Lung (tissue), 11 donors: ENCODE measurements at regions not wholly inside any gene's neighbourhood (a gene's known extent, or its start where the extent isn't known, plus 50 kb on each side); places are given as distances from the start of the nearest gene placed in this dataset.

ENCODE experiments used
- ATAC-seq: fragments of 200-7000 bp; cut with Tn5 transposase; one replicate; pipeline ENCODE4 v1.9.1; 2020; ENCODE audit warnings: moderate number of reproducible peaks; ENCODE audit not compliant: insufficient read depth, low FRiP score
- DNase-seq, 3 donors: peaks; one replicate each; pipeline ENCODE4 v3.0.0-alpha.2; 2013 to 2017
- H3K27ac ChIP-seq, 2 donors: one replicate each; pipeline ENCODE4 v1.5.1; 2013; ENCODE audit warnings: mild to moderate bottlenecking in 2 of 2, moderate library complexity in 2 of 2, control low read depth in 1 of 2, inconsistent platforms in 1 of 2, low read depth in 1 of 2, low read length in 1 of 2
- H3K27me3 ChIP-seq, 3 donors: one replicate each; pipeline ENCODE4 v1.5.1; 2013; ENCODE audit warnings: low read length in 2 of 3; ENCODE audit not compliant: control insufficient read depth in 3 of 3, insufficient read depth in 3 of 3
- H3K36me3 ChIP-seq, 4 donors: one replicate each; pipeline ENCODE4 v1.5.1; 2013; ENCODE audit warnings: low read length in 4 of 4, mild to moderate bottlenecking in 1 of 4, moderate library complexity in 1 of 4; ENCODE audit not compliant: control insufficient read depth in 4 of 4, insufficient read depth in 4 of 4
- H3K4me1 ChIP-seq, 5 donors: one replicate each; pipeline ENCODE4 v1.5.1; 2013; ENCODE audit warnings: low read length in 5 of 5, mild to moderate bottlenecking in 2 of 5, moderate library complexity in 1 of 5; ENCODE audit not compliant: control insufficient read depth in 5 of 5, insufficient read depth in 5 of 5
- H3K4me3 ChIP-seq: one replicate; pipeline ENCODE4 v1.5.1; 2013; ENCODE audit warnings: mild to moderate bottlenecking, control low read depth, moderate library complexity
- H3K9ac ChIP-seq, 2 donors: one replicate each; pipeline ENCODE4 v1.5.1; 2013; ENCODE audit warnings: low read length in 2 of 2, control low read depth in 1 of 2; ENCODE audit not compliant: insufficient read depth in 1 of 2
- H3K9me3 ChIP-seq, 4 donors: one replicate each; pipeline ENCODE4 v1.5.1; 2013; ENCODE audit warnings: low read length in 3 of 4, mild to moderate bottlenecking in 1 of 4, moderate library complexity in 1 of 4; ENCODE audit not compliant: control insufficient read depth in 4 of 4, insufficient read depth in 3 of 4
- WGBS, 2 donors: extraction: QIAGEN DNeasy Blood & Tissue Kit; methylation state at CpG; one replicate each; pipeline ENCODE4 v1.1.7; 2013; 5-methylcytosine and 5-hydroxymethylcytosine counted together
- TF ChIP-seq, protein P1 (sequence below): IDR thresholded peaks from 2 replicates; pipeline ENCODE4 v1.5.1; 2012; ENCODE audit warnings: mild to moderate bottlenecking; ENCODE audit errors: control extremely low read depth, extremely low read depth
- donor health status: control.
- donor health status: control.
- donor health status: Bipolar disorder and iron deficiency.
- donor health status: healthy.
- donor health status: DM: yes; HTN: yes; CAD: no.

DNA sequence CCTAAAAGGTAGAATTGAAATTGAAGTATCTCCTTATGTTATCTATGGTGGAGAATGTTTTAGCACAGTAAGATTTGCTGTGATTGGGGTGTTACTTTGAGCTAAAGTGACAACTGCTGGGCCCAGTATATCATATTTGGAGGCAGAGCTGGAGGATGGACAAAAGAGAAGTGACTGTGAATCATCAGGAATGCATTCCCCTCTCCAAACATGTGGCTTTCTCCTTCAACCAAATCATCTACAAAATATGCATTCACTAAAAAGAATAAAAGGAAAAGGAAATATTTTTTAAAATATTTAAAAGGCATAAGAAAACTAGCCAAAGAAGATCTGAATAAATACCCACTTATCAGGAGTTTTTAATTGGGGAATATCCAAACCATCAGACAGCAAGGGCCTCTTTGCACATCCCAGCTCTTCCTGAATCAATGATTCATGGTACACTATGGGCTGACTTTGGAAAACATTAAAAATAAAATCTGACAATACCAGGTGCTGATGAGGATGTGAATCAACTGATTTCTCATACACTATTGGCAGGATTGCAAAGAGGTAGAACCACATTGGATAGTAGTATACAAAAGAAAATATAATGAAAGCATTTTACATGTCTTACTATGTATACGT lies 671.7 kb upstream of the NR3C2 start:
- Histone ChIP-seq H3K4me3 (no peak overlapping the region), H3K9me3 (no peaks in the 10 kb centered on the region), H3K4me1 (no peaks in the 10 kb centered on the region), H3K36me3 (no peaks in the 10 kb centered on the region), H3K9ac (no peak overlapping the region), H3K27me3 (no peaks in the 10 kb centered on the region), H3K27ac (no peak overlapping the region)
- TF ChIP-seq, protein P1, sequence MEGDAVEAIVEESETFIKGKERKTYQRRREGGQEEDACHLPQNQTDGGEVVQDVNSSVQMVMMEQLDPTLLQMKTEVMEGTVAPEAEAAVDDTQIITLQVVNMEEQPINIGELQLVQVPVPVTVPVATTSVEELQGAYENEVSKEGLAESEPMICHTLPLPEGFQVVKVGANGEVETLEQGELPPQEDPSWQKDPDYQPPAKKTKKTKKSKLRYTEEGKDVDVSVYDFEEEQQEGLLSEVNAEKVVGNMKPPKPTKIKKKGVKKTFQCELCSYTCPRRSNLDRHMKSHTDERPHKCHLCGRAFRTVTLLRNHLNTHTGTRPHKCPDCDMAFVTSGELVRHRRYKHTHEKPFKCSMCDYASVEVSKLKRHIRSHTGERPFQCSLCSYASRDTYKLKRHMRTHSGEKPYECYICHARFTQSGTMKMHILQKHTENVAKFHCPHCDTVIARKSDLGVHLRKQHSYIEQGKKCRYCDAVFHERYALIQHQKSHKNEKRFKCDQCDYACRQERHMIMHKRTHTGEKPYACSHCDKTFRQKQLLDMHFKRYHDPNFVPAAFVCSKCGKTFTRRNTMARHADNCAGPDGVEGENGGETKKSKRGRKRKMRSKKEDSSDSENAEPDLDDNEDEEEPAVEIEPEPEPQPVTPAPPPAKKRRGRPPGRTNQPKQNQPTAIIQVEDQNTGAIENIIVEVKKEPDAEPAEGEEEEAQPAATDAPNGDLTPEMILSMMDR: no peak
- WGBS, 2 donors: 90 to 96% methylated on average over 1 of the region's 1 CpG
- no peak for ATAC-seq
- no peak for DNase-seq

DNA sequence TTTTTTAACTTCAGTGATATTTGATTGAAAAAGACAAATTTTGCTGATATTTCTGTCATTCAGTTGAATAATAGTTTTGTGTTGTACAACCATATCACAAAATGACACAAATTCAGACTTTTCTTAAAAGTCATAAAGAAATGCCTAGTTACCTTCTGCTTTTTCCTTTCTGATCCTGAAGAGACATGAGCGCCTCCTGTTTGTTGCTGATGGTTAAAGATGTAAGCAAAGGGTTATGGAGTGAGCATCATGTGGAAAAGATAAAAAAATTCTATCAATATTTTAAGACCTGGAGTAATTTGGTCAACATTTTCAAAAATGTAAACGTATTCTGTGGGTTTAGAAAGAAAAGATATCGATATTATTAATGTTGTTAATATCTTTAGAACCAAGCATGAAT lies 669.9 kb upstream of the NR3C2 start:
- Histone ChIP-seq H3K36me3 (no peaks in the 10 kb centered on the region), H3K9ac (no peak overlapping the region), H3K27me3 (no peaks in the 10 kb centered on the region), H3K4me3 (no peak overlapping the region), H3K4me1 (no peaks in the 10 kb centered on the region), H3K27ac (no peak overlapping the region), H3K9me3 (no peaks in the 10 kb centered on the region)
- DNase-seq: no peak
- no peak for ATAC-seq
- TF ChIP-seq, protein P1: no peak
- WGBS, 2 donors: 64 to 86% methylated on average over 3 of the region's 3 CpGs

- Histone ChIP-seq H3K9me3 (no peaks in the 10 kb centered on the region), H3K27me3 (no peaks in the 10 kb centered on the region), H3K36me3 (no peaks in the 10 kb centered on the region), H3K9ac (no peak overlapping the region), H3K27ac (no peak overlapping the region), H3K4me3 (no peak overlapping the region), H3K4me1 (no peaks in the 10 kb centered on the region)
- TF ChIP-seq, protein P1: no peak
- DNase-seq (no peak), ATAC-seq (no peak)
- WGBS, 2 donors: 72 to 81% methylated on average over 3 of the region's 3 CpGs
Measured at GRCh38 chr4:149110481-149110880, 668.3 kb upstream of the NR3C2 start.

DNA sequence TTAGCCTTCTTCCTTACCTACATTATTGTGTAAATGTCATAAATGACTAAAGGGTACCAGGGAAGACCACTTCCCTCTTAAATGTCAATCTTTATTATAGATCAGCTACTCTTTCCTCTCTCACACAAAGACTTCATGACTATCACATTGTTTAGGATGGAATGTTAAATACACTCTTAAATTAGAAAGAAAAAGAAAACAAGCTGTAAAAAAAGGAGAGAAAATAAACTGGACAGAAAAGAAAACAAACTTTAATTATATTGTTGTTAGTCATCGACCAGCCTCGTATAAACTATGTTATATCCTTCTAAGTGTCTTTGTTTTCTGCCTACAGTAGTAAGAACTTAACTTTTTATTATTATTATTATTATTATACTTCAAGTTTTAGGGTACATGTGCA lies 666.4 kb upstream of the NR3C2 start:
- no peaks in the 10 kb centered on the region for H3K4me1 ChIP-seq
- DNase-seq: no peak
- H3K27me3 ChIP-seq: no peaks in the 10 kb centered on the region
- TF ChIP-seq, protein P1: no peak
- WGBS, 2 donors: 82 to 85% methylated on average over 2 of the region's 2 CpGs
- H3K9ac ChIP-seq: no peak overlapping the region
- H3K36me3 ChIP-seq: no peaks in the 10 kb centered on the region
- no peak overlapping the region for H3K4me3 ChIP-seq
- H3K9me3 ChIP-seq: no peaks in the 10 kb centered on the region
- no peak for ATAC-seq
- no peak overlapping the region for H3K27ac ChIP-seq
